DOHH2 (cell line): ENCODE measurements at regions not wholly inside any gene's neighbourhood (a gene's known extent, or its start where the extent isn't known, plus 50 kb on each side); places are given as distances from the start of the nearest gene placed in this dataset.

ENCODE experiments used
- EZH2phosphoT487 ChIP-seq: fragments of 200-600 bp; sonication (generic); IDR thresholded peaks from 2 replicates; pipeline ENCODE4 v1.6.1; 2017; ENCODE audit warnings: borderline replicate concordance, mild to moderate bottlenecking, antibody characterized with exemption, low read length, moderate library complexity, mixed read lengths
- TF ChIP-seq, protein P1 (sequence below): fragments of 200-600 bp; sonication (generic); IDR thresholded peaks from one replicate; pipeline ENCODE4 v1.5.1; 2014; ENCODE audit warnings: antibody characterized with exemption, mild to moderate bottlenecking, low read depth, low read length; ENCODE audit not compliant: poor library complexity, severe bottlenecking

DNA sequence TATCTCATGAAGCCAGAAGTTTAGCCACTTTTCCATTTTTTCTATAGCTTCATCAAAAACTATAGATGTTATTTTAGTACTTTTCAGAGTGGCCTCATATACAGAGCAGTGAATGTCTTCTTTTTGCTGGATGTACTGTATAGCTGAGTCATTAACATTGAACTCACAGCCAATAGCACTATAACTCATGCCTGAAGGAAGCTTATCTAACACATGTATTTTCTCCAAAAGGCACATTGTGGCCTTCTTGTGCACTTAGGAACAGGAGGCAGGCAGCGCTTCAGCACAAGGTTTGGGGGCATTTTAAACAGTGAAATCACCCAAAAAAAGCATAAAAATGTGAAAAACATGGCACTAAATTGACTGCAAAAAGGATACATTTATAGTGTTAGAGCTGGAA is 336.8 kb upstream of the TMTC1 start:
- TF ChIP-seq, protein P1, sequence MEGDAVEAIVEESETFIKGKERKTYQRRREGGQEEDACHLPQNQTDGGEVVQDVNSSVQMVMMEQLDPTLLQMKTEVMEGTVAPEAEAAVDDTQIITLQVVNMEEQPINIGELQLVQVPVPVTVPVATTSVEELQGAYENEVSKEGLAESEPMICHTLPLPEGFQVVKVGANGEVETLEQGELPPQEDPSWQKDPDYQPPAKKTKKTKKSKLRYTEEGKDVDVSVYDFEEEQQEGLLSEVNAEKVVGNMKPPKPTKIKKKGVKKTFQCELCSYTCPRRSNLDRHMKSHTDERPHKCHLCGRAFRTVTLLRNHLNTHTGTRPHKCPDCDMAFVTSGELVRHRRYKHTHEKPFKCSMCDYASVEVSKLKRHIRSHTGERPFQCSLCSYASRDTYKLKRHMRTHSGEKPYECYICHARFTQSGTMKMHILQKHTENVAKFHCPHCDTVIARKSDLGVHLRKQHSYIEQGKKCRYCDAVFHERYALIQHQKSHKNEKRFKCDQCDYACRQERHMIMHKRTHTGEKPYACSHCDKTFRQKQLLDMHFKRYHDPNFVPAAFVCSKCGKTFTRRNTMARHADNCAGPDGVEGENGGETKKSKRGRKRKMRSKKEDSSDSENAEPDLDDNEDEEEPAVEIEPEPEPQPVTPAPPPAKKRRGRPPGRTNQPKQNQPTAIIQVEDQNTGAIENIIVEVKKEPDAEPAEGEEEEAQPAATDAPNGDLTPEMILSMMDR = no peak
- no peak for TF ChIP-seq EZH2phosphoT487
